Right lobe of liver (tissue), 4 donors: ENCODE measurements at regions not wholly inside any gene's neighbourhood (a gene's known extent, or its start where the extent isn't known, plus 50 kb on each side); places are given as distances from the start of the nearest gene placed in this dataset.

Experiments
- CTCF ChIP-seq, 4 donors: fragments of 200-600 bp in 3 of 4; fragments of 450-650 bp in 1 of 4; IDR thresholded peaks; one replicate each; pipeline versions ENCODE4 v1.5.1 to v1.8.0; 2016 to 2022; ENCODE audit warnings: antibody characterized with exemption in 4 of 4, mild to moderate bottlenecking in 2 of 4
- POLR2A ChIP-seq: fragments of 450-650 bp; IDR thresholded peaks from one replicate; pipeline ENCODE4 v1.6.1; 2017; ENCODE audit warnings: antibody characterized with exemption, mild to moderate bottlenecking
- donor health status: DM: no; HTN: no; CAD: no.
- donor health status: DM: no; HTN: no; CAD: no.
- donor health status: DM: no; HTN: yes; CAD: no.

DNA sequence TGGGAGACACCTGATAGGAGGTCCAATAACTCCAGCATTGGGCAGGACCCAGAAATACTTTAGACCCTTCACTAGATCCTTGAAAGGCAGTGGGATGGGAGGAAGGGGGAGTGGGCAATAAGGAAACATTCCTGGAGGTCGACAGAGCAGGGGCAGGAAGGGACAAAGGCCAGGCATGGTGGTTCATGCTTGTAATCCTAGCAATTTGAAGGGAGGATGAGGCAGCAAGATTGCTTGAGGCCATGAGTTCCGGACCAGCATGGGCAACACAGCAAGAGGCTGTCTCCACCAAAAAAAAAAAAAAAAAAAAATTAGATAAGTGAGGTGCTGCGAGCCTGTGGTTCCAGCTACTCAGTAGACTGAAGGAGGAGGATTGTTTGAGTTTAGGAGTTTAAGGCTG is 134.9 kb downstream of the JCAD start:
- no peak for TF ChIP-seq CTCF (IDR thresholded peaks at IDR 0.05)
- no peak for TF ChIP-seq POLR2A
